ENCODE measurements at regions not wholly inside any gene's neighbourhood (a gene's known extent, or its start where the extent isn't known, plus 50 kb on each side); places are given as distances from the start of the nearest gene placed in this dataset.

GRCh38 chr6:15809367-15809766 lies 146.5 kb upstream of the DTNBP1 start:
- H3K9me3 ChIP-seq, result no peaks in the 10 kb centered on the region
- no peak for ATAC-seq
- no peak for DNase-seq
- intact Hi-C loops (cut with DNase I), result no loop called here
- no peak overlapping the region for H3K4me3 ChIP-seq
- H3K4me1 ChIP-seq, result no peaks in the 10 kb centered on the region
- no peak for TF ChIP-seq CTCF (IDR thresholded peaks at IDR 0.05)
- no peak overlapping the region for H3K27ac ChIP-seq
- H3K27me3 ChIP-seq (ENCODE audit: low read depth), result no peaks in the 10 kb centered on the region
- H3K36me3 ChIP-seq, result no peaks in the 10 kb centered on the region

GRCh38 chr6:15804164-15805154 lies 141.6 kb upstream of the DTNBP1 start:
- DNase-seq (no peak), ATAC-seq (no peak)
- no peaks in the 10 kb centered on the region for H3K9me3 ChIP-seq
- no peak overlapping the region for H3K4me3 ChIP-seq
- no peaks in the 10 kb centered on the region for H3K4me1 ChIP-seq
- intact Hi-C loops (cut with DNase I), result no loop called here
- no peaks in the 10 kb centered on the region for H3K36me3 ChIP-seq
- no peaks in the 10 kb centered on the region for H3K27me3 ChIP-seq (ENCODE audit: low read depth)
- no peak overlapping the region for H3K27ac ChIP-seq
- TF ChIP-seq CTCF (IDR thresholded peaks at IDR 0.05), result no peak

GRCh38 chr6:15802466-15802865 lies 139.6 kb upstream of the DTNBP1 start:
- H3K27me3 ChIP-seq (ENCODE audit: low read depth), result no peaks in the 10 kb centered on the region

GRCh38 chr6:15801912-15802311 lies 139.1 kb upstream of the DTNBP1 start:
- Histone ChIP-seq H3K36me3 (no peaks in the 10 kb centered on the region), H3K4me1 (no peaks in the 10 kb centered on the region), H3K27me3 (ENCODE audit: low read depth) (no peaks in the 10 kb centered on the region), H3K27ac (no peak overlapping the region), H3K4me3 (no peak overlapping the region), H3K9me3 (no peaks in the 10 kb centered on the region)
- intact Hi-C loops (cut with DNase I), result no loop called here
- ATAC-seq (no peak), DNase-seq (no peak)
- no peak for TF ChIP-seq CTCF (IDR thresholded peaks at IDR 0.05)

More at GRCh38 chr6:15802466-15802865, 139.6 kb upstream of the DTNBP1 start:
- no peaks in the 10 kb centered on the region for H3K9me3 ChIP-seq
- no peak for TF ChIP-seq CTCF (IDR thresholded peaks at IDR 0.05)
- no peak for DNase-seq
- no peaks in the 10 kb centered on the region for H3K36me3 ChIP-seq
- no peaks in the 10 kb centered on the region for H3K4me1 ChIP-seq
- ATAC-seq, result no peak
- no peak overlapping the region for H3K4me3 ChIP-seq
- H3K27ac ChIP-seq, result no peak overlapping the region
- intact Hi-C loops (cut with DNase I), result no loop called here

GRCh38 chr6:15800841-15801617 lies 138.2 kb upstream of the DTNBP1 start:
- Histone ChIP-seq H3K27ac (no peak overlapping the region), H3K27me3 (ENCODE audit: low read depth) (no peaks in the 10 kb centered on the region), H3K4me3 (no peak overlapping the region), H3K4me1 (no peaks in the 10 kb centered on the region), H3K9me3 (no peaks in the 10 kb centered on the region), H3K36me3 (no peaks in the 10 kb centered on the region)
- DNase-seq, result no peak
- no peak for TF ChIP-seq CTCF (IDR thresholded peaks at IDR 0.05)
- intact Hi-C loops (cut with DNase I), result no loop called here
- no peak for ATAC-seq

Data from lower lobe of right lung (tissue), 2 donors.